ENCODE measurements at regions not wholly inside any gene's neighbourhood (a gene's known extent, or its start where the extent isn't known, plus 50 kb on each side); places are given as distances from the start of the nearest gene placed in this dataset.

DNA sequence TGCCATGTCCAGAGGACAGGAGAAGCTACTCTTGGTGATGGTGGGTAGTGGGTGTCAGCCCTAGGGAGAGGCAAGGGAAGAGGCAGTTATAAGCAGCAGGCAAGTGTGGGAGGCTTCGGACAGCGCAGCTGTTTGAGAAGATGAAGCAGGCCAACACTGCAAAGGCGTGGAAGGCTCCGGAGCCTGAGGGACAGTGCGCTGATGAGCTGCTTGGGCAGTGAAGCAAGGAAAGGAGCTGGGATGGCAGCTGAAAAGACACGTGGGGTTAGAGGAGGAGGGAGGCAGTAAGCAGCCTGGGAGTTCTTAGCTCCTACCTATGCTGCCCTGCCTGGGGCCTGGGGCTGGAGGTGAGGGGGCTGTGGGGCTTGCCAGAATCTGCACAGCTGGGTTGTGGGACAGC lies 50.1 kb upstream of the CRTAC1 start:
- H3K4me3 ChIP-seq (ENCODE audit: low read depth, low read length), result no peak overlapping the region
- H3K27me3 ChIP-seq (ENCODE audit: insufficient read depth, low read length), result peaks cover 84% of the 10 kb centered on the region
- H3K36me3 ChIP-seq (ENCODE audit: insufficient read depth, low read length), result no peaks in the 10 kb centered on the region
- no peaks in the 10 kb centered on the region for H3K79me2 ChIP-seq (ENCODE audit: control insufficient read depth, insufficient read depth, low read length, unreplicated experiment)
- no peaks in the 10 kb centered on the region for H3K4me1 ChIP-seq (ENCODE audit: control insufficient read depth, insufficient read depth, low read length, unreplicated experiment)
- no peak overlapping the region for H2AFZ ChIP-seq (ENCODE audit: low read length, unreplicated experiment)
- H3K27ac ChIP-seq (ENCODE audit: low read depth, low read length), result no peak overlapping the region
